H1 (cell line): ENCODE measurements at regions not wholly inside any gene's neighbourhood (a gene's known extent, or its start where the extent isn't known, plus 50 kb on each side); places are given as distances from the start of the nearest gene placed in this dataset.

Experiments
- CTCF ChIA-PET: fragments of 300-600 bp; sonication (Branson Sonifier 250); formaldehyde crosslinking; loops from one replicate; lab custom pipeline; 2021; ENCODE audit not compliant: partially characterized antibody; lab: Charles Lee
- POLR2A ChIA-PET: fragments of 300-600 bp; sonication (Branson Sonifier 250); formaldehyde crosslinking; loops from one replicate; lab custom pipeline; 2021; ENCODE audit warnings: inconsistent platforms; ENCODE audit not compliant: partially characterized antibody; lab: Charles Lee
- DNase-seq, 2 experiments: peaks; one replicate each; pipeline versions ENCODE4 v3.0.0 to v3.0.0-alpha.2; 2010 to 2022; ENCODE audit warnings: low spot score in 2 of 2, low read depth in 1 of 2, mixed read lengths in 1 of 2
- FAIRE-seq: peaks from 2 replicates; lab custom pipeline; 2011; peaks lifted over from hg19 to GRCh38; lab: Jason Lieb, UNC
- H2AFZ ChIP-seq: 2 replicates; pipeline ENCODE4 v1.8.1; 2012; ENCODE audit warnings: low read length, inconsistent platforms
- H2AK5ac ChIP-seq: 2 replicates; pipeline ENCODE4 v1.6.1; 2013; ENCODE audit warnings: low read depth, low read length
- H2BK120ac ChIP-seq: replicated peaks from 2 replicates; pipeline ENCODE3; 2013; ENCODE audit warnings: low read depth, low read length, inconsistent platforms
- H2BK12ac ChIP-seq: 2 replicates; pipeline ENCODE4 v1.6.1; 2013; ENCODE audit warnings: low read depth, low read length
- H2BK15ac ChIP-seq: 2 replicates; pipeline ENCODE4 v1.6.1; 2013; ENCODE audit warnings: low read length
- H2BK20ac ChIP-seq: 2 replicates; pipeline ENCODE4 v1.6.1; 2013; ENCODE audit warnings: low read length
- H2BK5ac ChIP-seq: 2 replicates; pipeline ENCODE4 v1.6.1; 2013; ENCODE audit warnings: low read depth, low read length
- H3K14ac ChIP-seq: 2 replicates; pipeline ENCODE4 v1.6.1; 2013; ENCODE audit warnings: inconsistent platforms; ENCODE audit not compliant: insufficient read length
- H3K18ac ChIP-seq: 2 replicates; pipeline ENCODE4 v1.6.1; 2013; ENCODE audit warnings: low read length; ENCODE audit errors: extremely low read depth
- H3K23ac ChIP-seq: 2 replicates; pipeline ENCODE4 v1.6.1; 2013; ENCODE audit warnings: inconsistent platforms; ENCODE audit not compliant: insufficient read length
- H3K23me2 ChIP-seq: 2 replicates; pipeline ENCODE4 v1.6.1; 2013; ENCODE audit warnings: low read depth, low read length
- H3K27ac ChIP-seq: 2 replicates; pipeline ENCODE4 v1.6.1; 2011; ENCODE audit warnings: low read depth, low read length, inconsistent platforms
- H3K27me3 ChIP-seq, 4 experiments: replicated peaks in 1 of 4; 1 replicate in 1 of 4; 2 replicates in 3 of 4; pipeline versions ENCODE4 v1.6.1 to v1.8.1; 2011 to 2013; ENCODE audit warnings: low read length in 3 of 4, mild to moderate bottlenecking in 3 of 4, inconsistent platforms in 2 of 4, mixed read lengths in 2 of 4, moderate library complexity in 1 of 4; ENCODE audit not compliant: control insufficient read depth in 3 of 4, insufficient read depth in 3 of 4; ENCODE audit errors: extremely low read depth in 1 of 4
- H3K36me3 ChIP-seq, 4 experiments: 2 replicates each; pipeline versions ENCODE4 v1.6.1 to v1.8.1; 2011 to 2013; ENCODE audit warnings: mild to moderate bottlenecking in 4 of 4, low read length in 3 of 4, moderate library complexity in 2 of 4, control low read depth in 1 of 4, inconsistent platforms in 1 of 4; ENCODE audit not compliant: insufficient read depth in 4 of 4, control insufficient read depth in 2 of 4
- H3K4ac ChIP-seq: replicated peaks from 2 replicates; pipeline ENCODE3; 2013; ENCODE audit warnings: low read length, low read depth, mixed read lengths, inconsistent platforms; ENCODE audit not compliant: insufficient read length
- H3K4me1 ChIP-seq, 4 experiments: replicated peaks in 1 of 4; 1 replicate in 1 of 4; 2 replicates in 3 of 4; pipeline versions ENCODE4 v1.6.1 to v1.8.1; 2011 to 2013; ENCODE audit warnings: low read length in 3 of 4, inconsistent platforms in 2 of 4, mixed read lengths in 1 of 4; ENCODE audit not compliant: insufficient read depth in 4 of 4, control insufficient read depth in 3 of 4
- H3K4me2 ChIP-seq, 2 experiments: 2 replicates each; pipeline versions ENCODE4 v1.6.1 to v1.8.1; 2011 to 2013; ENCODE audit warnings: low read depth in 2 of 2, low read length in 2 of 2, control low read depth in 1 of 2, inconsistent platforms in 1 of 2, mild to moderate bottlenecking in 1 of 2; ENCODE audit not compliant: insufficient read depth in 1 of 2
- H3K4me3 ChIP-seq, 4 experiments: fragments of 200-600, 300-600 bp in 1 of 4; sonication (generic), shearing (Covaris generic), sonication (Bioruptor Twin) in 1 of 4; 2 replicates each; pipeline versions ENCODE4 v1.5.1 to v1.8.1; 2011 to 2016; ENCODE audit warnings: low read length in 4 of 4, low read depth in 3 of 4, control low read depth in 2 of 4, inconsistent platforms in 2 of 4, mild to moderate bottlenecking in 2 of 4, mixed read lengths in 1 of 4, moderate library complexity in 1 of 4; ENCODE audit not compliant: insufficient read depth in 2 of 4; ENCODE audit errors: extremely low read depth in 1 of 4
- H3K56ac ChIP-seq: replicated peaks from 2 replicates; pipeline ENCODE3; 2013; ENCODE audit warnings: low read depth, mild to moderate bottlenecking, mixed read lengths, low read length, inconsistent platforms; ENCODE audit not compliant: insufficient read length
- H3K79me1 ChIP-seq: 2 replicates; pipeline ENCODE4 v1.6.1; 2013; ENCODE audit warnings: low read depth, low read length, control low read depth
- H3K79me2 ChIP-seq, 2 experiments: 2 replicates each; pipeline versions ENCODE4 v1.6.1 to v1.8.1; 2012 to 2013; ENCODE audit warnings: low read length in 2 of 2, mild to moderate bottlenecking in 2 of 2, inconsistent platforms in 1 of 2; ENCODE audit not compliant: insufficient read depth in 2 of 2, control insufficient read depth in 1 of 2
- H3K9ac ChIP-seq, 4 experiments: replicated peaks in 1 of 4; 1 replicate in 1 of 4; 2 replicates in 3 of 4; pipeline versions ENCODE4 v1.6.1 to v1.8.1; 2011 to 2013; ENCODE audit warnings: low read depth in 3 of 4, low read length in 3 of 4, control low read depth in 2 of 4, mild to moderate bottlenecking in 2 of 4, moderate library complexity in 2 of 4, inconsistent platforms in 1 of 4; ENCODE audit errors: extremely low read depth in 1 of 4
- H3K9me3 ChIP-seq, 2 experiments: 2 replicates each; pipeline versions ENCODE4 v1.6.1 to v1.8.1; 2012 to 2013; ENCODE audit warnings: mild to moderate bottlenecking in 2 of 2, moderate library complexity in 2 of 2, control low read depth in 1 of 2, inconsistent platforms in 1 of 2, low read depth in 1 of 2, low read length in 1 of 2, mixed read lengths in 1 of 2; ENCODE audit not compliant: insufficient read depth in 2 of 2
- H4K20me1 ChIP-seq, 2 experiments: replicated peaks in 1 of 2; 2 replicates each; pipeline versions ENCODE3 to v1.8.1; 2011 to 2013; ENCODE audit warnings: inconsistent platforms in 2 of 2, low read length in 2 of 2, mild to moderate bottlenecking in 1 of 2; ENCODE audit not compliant: insufficient read depth in 2 of 2, control insufficient read depth in 1 of 2
- H4K5ac ChIP-seq: 2 replicates; pipeline ENCODE4 v1.6.1; 2013; ENCODE audit warnings: low read length, low read depth, mixed read lengths, inconsistent platforms; ENCODE audit not compliant: insufficient read length
- H4K8ac ChIP-seq: 2 replicates; pipeline ENCODE4 v1.8.0; 2013; ENCODE audit warnings: mild to moderate bottlenecking, moderate library complexity, low read length, inconsistent platforms; ENCODE audit not compliant: insufficient read depth; ENCODE audit errors: extremely low read depth
- H4K91ac ChIP-seq: replicated peaks from 2 replicates; pipeline ENCODE3; 2013; ENCODE audit warnings: low read length, mixed read lengths, inconsistent platforms; ENCODE audit not compliant: insufficient read length
- CEBPB ChIP-seq: IDR thresholded peaks from 2 replicates; pipeline ENCODE4 v1.6.1; 2012; ENCODE audit warnings: low read depth, low read length
- EGR1 ChIP-seq: IDR thresholded peaks from 2 replicates; pipeline ENCODE4 v1.6.1; 2011; ENCODE audit warnings: low read depth, low read length, borderline replicate concordance
- GTF2F1 ChIP-seq: IDR thresholded peaks from 2 replicates; pipeline ENCODE4 v1.6.1; 2012; ENCODE audit warnings: low read depth, low read length, improper control_type of control experiment, borderline replicate concordance
- HDAC2 ChIP-seq, 2 experiments: fragments of 300-600 bp in 1 of 2; sonication (generic) in 1 of 2; IDR thresholded peaks; 2 replicates each; pipeline ENCODE4 v1.6.1; 2011 to 2012; ENCODE audit warnings: low read depth in 2 of 2, low read length in 2 of 2, mild to moderate bottlenecking in 2 of 2, moderate library complexity in 2 of 2, borderline replicate concordance in 1 of 2, inconsistent platforms in 1 of 2
- KDM5A ChIP-seq: fragments of 200-600 bp; IDR thresholded peaks from 2 replicates; pipeline ENCODE4 v1.7.1; 2012; ENCODE audit warnings: mild to moderate bottlenecking, low read length, inconsistent platforms, mixed read lengths
- NANOG ChIP-seq: IDR thresholded peaks from 2 replicates; pipeline ENCODE4 v1.6.1; 2011; ENCODE audit warnings: low read length, low read depth, mild to moderate bottlenecking, inconsistent platforms; ENCODE audit not compliant: insufficient read depth, poor library complexity, severe bottlenecking
- POLR2A ChIP-seq, 2 experiments: IDR thresholded peaks; 1 replicate in 1 of 2; 2 replicates in 1 of 2; pipeline ENCODE4 v1.6.1; 2011; ENCODE audit warnings: low read depth in 2 of 2, low read length in 2 of 2, mild to moderate bottlenecking in 2 of 2; ENCODE audit errors: control extremely low read depth in 1 of 2
- RBBP5 ChIP-seq: IDR thresholded peaks from 2 replicates; pipeline ENCODE4 v1.7.1; 2012; ENCODE audit warnings: low read depth, mild to moderate bottlenecking, inconsistent platforms, low read length, moderate library complexity, borderline replicate concordance
- RFX5 ChIP-seq: IDR thresholded peaks from 2 replicates; pipeline ENCODE4 v1.6.1; 2011; ENCODE audit warnings: low read depth, low read length, improper control_type of control experiment, borderline replicate concordance
- SAP30 ChIP-seq: fragments of 300-600 bp; sonication (generic); IDR thresholded peaks from 2 replicates; pipeline ENCODE4 v1.7.1; 2012; ENCODE audit warnings: low read length, moderate library complexity, mild to moderate bottlenecking, inconsistent platforms; ENCODE audit not compliant: insufficient read depth, insufficient replicate concordance
- SRF ChIP-seq: IDR thresholded peaks from 2 replicates; pipeline ENCODE4 v1.6.1; 2011; ENCODE audit warnings: mild to moderate bottlenecking, low read depth, low read length, moderate library complexity
- TAF1 ChIP-seq: IDR thresholded peaks from 2 replicates; pipeline ENCODE4 v1.6.1; 2011; ENCODE audit warnings: mild to moderate bottlenecking, low read depth, low read length
- TAF7 ChIP-seq: optimal IDR thresholded peaks from 2 replicates; pipeline ENCODE3; 2011; ENCODE audit warnings: low read depth, mild to moderate bottlenecking, inconsistent platforms, low read length, moderate library complexity, borderline replicate concordance
- TEAD4 ChIP-seq: IDR thresholded peaks from 2 replicates; pipeline ENCODE4 v1.6.1; 2012; ENCODE audit warnings: low read depth, low read length, inconsistent platforms, mixed read lengths
- WGBS, 2 experiments: shearing (Covaris generic) in 1 of 2; methylation state at CpG; one replicate each; pipeline versions ENCODE4 v1.1.6 to v1.1.7; 2013 to 2015; ENCODE audit warnings: low lambda C conversion rate in 2 of 2, mixed read lengths in 2 of 2, inconsistent platforms in 1 of 2, low coverage in 1 of 2, missing lambda C conversion rate in 1 of 2; ENCODE audit not compliant: insufficient replicate concordance in 2 of 2, insufficient coverage in 1 of 2, insufficient read length in 1 of 2; ENCODE audit errors: extremely low coverage in 1 of 2, missing lambda C conversion rate in 1 of 2; 5-methylcytosine and 5-hydroxymethylcytosine counted together

- no peaks in the 10 kb centered on the region for H3K36me3 ChIP-seq
- H2BK15ac ChIP-seq, result no peak overlapping the region
- FAIRE-seq (no peak), DNase-seq (no peak)
- POLR2A ChIA-PET, result no interaction called here
- H4K20me1 ChIP-seq, result no peaks in the 10 kb centered on the region
- TF ChIP-seq EGR1, result no peak
- no peak for TF ChIP-seq SAP30
- no peak for TF ChIP-seq TAF1
- TF ChIP-seq HDAC2 (IDR thresholded peaks at IDR 0.05; ENCODE audit: borderline replicate concordance in 1 of 2, low read depth in 2 of 2, low read length in 2 of 2), result no peak
- TF ChIP-seq POLR2A (IDR thresholded peaks at IDR 0.05; ENCODE audit: control extremely low read depth in 1 of 2, low read depth in 2 of 2, low read length in 2 of 2), result no peak
- TF ChIP-seq TEAD4, result no peak
- no peak for TF ChIP-seq NANOG
- no peak for TF ChIP-seq RBBP5
- no peak for TF ChIP-seq GTF2F1
- TF ChIP-seq CEBPB, result no peak
- TF ChIP-seq RFX5, result no peak
- no peak for TF ChIP-seq KDM5A
- TF ChIP-seq SRF, result no peak
- TF ChIP-seq TAF7, result no peak
- no peak overlapping the region for H2BK20ac ChIP-seq
- no peak overlapping the region for H2AK5ac ChIP-seq
- H2BK5ac ChIP-seq, result no peak overlapping the region
- H3K4ac ChIP-seq, result no peak overlapping the region
- WGBS, 2 experiments, result 93% methylated on average over 2 of the region's 2 CpGs; no CpG with 5 or more reads in 1 of the 2 experiments
- H3K9me3 ChIP-seq, result no peaks in the 10 kb centered on the region
- no peak overlapping the region for H3K4me3 ChIP-seq
- no peak overlapping the region for H4K8ac ChIP-seq
- H3K23me2 ChIP-seq, result no peaks in the 10 kb centered on the region
- H3K14ac ChIP-seq, result no peak overlapping the region
- CTCF ChIA-PET, result no interaction called here
- no peak overlapping the region for H3K9ac ChIP-seq
- no peak overlapping the region for H4K5ac ChIP-seq
- H3K27me3 ChIP-seq, result no peaks in the 10 kb centered on the region
- H3K27ac ChIP-seq, result no peak overlapping the region
- H3K4me2 ChIP-seq, result no peak overlapping the region
- no peak overlapping the region for H2AFZ ChIP-seq
- H3K18ac ChIP-seq, result no peak overlapping the region
- no peaks in the 10 kb centered on the region for H3K4me1 ChIP-seq
- no peaks in the 10 kb centered on the region for H3K79me2 ChIP-seq
- H2BK12ac ChIP-seq, result no peak overlapping the region
- no peak overlapping the region for H3K23ac ChIP-seq
- H3K79me1 ChIP-seq, result no peaks in the 10 kb centered on the region
- H4K91ac ChIP-seq, result no peak overlapping the region
- no peak overlapping the region for H2BK120ac ChIP-seq
- H3K56ac ChIP-seq, result no peak overlapping the region
Measured at GRCh38 chr13:88823114-88823513, 1151.9 kb downstream of the SLITRK5 start.
